ENCODE measurements at regions not wholly inside any gene's neighbourhood (a gene's known extent, or its start where the extent isn't known, plus 50 kb on each side); places are given as distances from the start of the nearest gene placed in this dataset.

GRCh38 chr7:155901176-155901575 lies 88.9 kb upstream of the SHH start:
- DNase-seq = no peak

GRCh38 chr7:155899596-155899995 lies 87.3 kb upstream of the SHH start:
- no peak for DNase-seq

GRCh38 chr7:155897758-155898386 lies 85.6 kb upstream of the SHH start:
- DNase-seq = no peak

- DNase-seq = no peak
These were observed 84.4 kb upstream of the SHH start for GRCh38 chr7:155896531-155897263.

GRCh38 chr7:155893664-155894063 lies 81.4 kb upstream of the SHH start:
- no peak for DNase-seq

- DNase-seq = no peak
These were observed 80.9 kb upstream of the SHH start for GRCh38 chr7:155893176-155893575.

GRCh38 chr7:155889636-155890511 lies 77.6 kb upstream of the SHH start:
- DNase-seq = no peak

GRCh38 chr7:155887174-155887525 lies 74.9 kb upstream of the SHH start:
- no peak for DNase-seq

- no peak for DNase-seq
These were observed 74.3 kb upstream of the SHH start for GRCh38 chr7:155886391-155887173.

- no peak for DNase-seq
These were observed 73.2 kb upstream of the SHH start for GRCh38 chr7:155885167-155886155.

GRCh38 chr7:155884225-155885166 lies 72.2 kb upstream of the SHH start:
- no peak for DNase-seq

- no peak for DNase-seq
These were observed 71.4 kb upstream of the SHH start for GRCh38 chr7:155883491-155884224.

- DNase-seq = no peak
These were observed 70.3 kb upstream of the SHH start for GRCh38 chr7:155882596-155882995.

- no peak for DNase-seq
These were observed 69.4 kb upstream of the SHH start for GRCh38 chr7:155881471-155882350.

GRCh38 chr7:155880721-155881120 lies 68.5 kb upstream of the SHH start:
- DNase-seq = no peak

GRCh38 chr7:155879592-155879991 lies 67.3 kb upstream of the SHH start:
- DNase-seq = no peak

GRCh38 chr7:155878674-155879073 lies 66.4 kb upstream of the SHH start:
- DNase-seq = no peak

- no peak for DNase-seq
These were observed 66.0 kb upstream of the SHH start for GRCh38 chr7:155878250-155878649.

- no peak for DNase-seq
These were observed 64.9 kb upstream of the SHH start for GRCh38 chr7:155877167-155877566.

Data from NCI-H1436 treated with DMSO at 0.1 percent for 48 hours (cell line).